IMR-90 (cell line): ENCODE measurements at regions not wholly inside any gene's neighbourhood (a gene's known extent, or its start where the extent isn't known, plus 50 kb on each side); places are given as distances from the start of the nearest gene placed in this dataset.

Source experiments
- microRNA-seq, 2 experiments: library from miRNA; stranded (forward) in 1 of 2; unstranded in 1 of 2; fragments of 10-50 nt in 1 of 2; fragments of <30 nt in 1 of 2; gene quantifications in 1 of 2; microRNA quantifications in 1 of 2; one replicate each; pipeline versions ENCODE3 to v1.1.0; 2013 to 2020; ENCODE audit not compliant: insufficient read depth in 1 of 2, insufficient read length in 1 of 2, unreplicated experiment in 1 of 2
- small RNA-seq, 5 experiments: library from RNA; depleted of rRNA; stranded (forward); fragments of <200 nt; gene quantifications; one replicate each; pipeline ENCODE3, GENCODE V24; 2012

Small RNA genes in the stretch of these regions (microRNA-seq; reads per million reads assigned to microRNA genes)
- 0 reads per million in 2 experiments for gene MIR552

Small RNA genes in the stretch of these regions (small RNA-seq; reads per million reads assigned to genes)
- gene MIR552 = 0 reads per million in 5 experiments
